Activated effector memory CD4-positive, alpha-beta T cell treated with Interleukin-2 at 50 U/mL for 16 hours (primary cell): ENCODE measurements at regions not wholly inside any gene's neighbourhood (a gene's known extent, or its start where the extent isn't known, plus 50 kb on each side); places are given as distances from the start of the nearest gene placed in this dataset.

ENCODE experiments used
- DNase-seq: peaks from one replicate; pipeline ENCODE4 v3.0.0-alpha.2; 2020

DNA sequence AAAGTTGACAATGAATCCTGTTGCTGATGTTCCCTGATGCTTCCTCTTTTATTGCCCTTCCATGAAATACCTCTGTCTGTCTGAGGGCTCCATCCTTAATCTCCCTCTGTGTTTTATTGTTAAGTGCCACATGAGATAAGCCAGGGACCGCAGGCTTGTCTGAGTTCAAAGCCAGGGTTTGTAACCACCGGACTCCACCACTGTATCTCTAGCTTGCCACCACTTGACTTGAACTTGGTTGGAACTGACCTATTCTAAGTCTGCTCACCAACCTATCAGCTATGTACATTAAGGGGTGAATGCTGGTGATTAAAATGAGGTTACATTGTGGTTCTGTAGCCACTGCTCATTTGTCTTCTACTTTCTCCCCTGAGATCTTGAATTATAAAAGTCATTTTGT is 328.5 kb upstream of the ZEB2 start:
- DNase-seq = no peak

- DNase-seq = no peak
These were observed 327.6 kb upstream of the ZEB2 start for GRCh38 chr2:144847347-144848080.

DNA sequence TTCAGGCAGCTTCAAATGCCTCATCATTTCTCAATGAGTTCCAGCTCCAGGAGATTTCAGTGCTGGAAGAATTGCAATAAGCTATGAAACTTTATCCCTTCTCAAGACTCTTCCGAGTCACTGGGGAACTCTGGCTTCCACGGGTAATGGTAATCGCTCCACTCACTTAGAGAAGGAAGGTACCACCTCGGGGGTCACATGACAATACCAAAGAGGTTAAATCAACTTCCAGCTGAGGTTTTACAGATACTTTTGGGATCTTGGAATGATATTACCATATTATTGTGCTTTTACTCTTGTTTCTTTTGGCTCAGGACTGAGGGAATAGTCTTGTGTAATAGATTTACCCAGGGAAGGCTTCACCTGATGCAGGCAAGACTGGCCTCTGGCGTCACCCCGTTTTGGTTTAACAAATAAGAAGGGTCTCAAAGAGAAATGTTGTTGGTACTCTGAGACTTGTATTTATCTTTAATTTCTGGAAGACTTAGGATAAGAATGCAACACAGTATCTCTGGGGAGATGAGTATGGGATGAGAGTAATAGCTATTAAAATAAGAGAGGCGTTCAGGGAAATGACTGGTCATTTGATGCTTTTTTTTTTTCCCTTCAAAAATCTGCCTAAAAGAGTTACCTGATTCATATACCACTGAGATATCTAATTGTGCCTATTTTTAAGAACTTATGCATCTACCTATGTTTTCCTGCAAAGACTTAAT is 316.9 kb upstream of the ZEB2 start:
- DNase-seq = no peak

DNA sequence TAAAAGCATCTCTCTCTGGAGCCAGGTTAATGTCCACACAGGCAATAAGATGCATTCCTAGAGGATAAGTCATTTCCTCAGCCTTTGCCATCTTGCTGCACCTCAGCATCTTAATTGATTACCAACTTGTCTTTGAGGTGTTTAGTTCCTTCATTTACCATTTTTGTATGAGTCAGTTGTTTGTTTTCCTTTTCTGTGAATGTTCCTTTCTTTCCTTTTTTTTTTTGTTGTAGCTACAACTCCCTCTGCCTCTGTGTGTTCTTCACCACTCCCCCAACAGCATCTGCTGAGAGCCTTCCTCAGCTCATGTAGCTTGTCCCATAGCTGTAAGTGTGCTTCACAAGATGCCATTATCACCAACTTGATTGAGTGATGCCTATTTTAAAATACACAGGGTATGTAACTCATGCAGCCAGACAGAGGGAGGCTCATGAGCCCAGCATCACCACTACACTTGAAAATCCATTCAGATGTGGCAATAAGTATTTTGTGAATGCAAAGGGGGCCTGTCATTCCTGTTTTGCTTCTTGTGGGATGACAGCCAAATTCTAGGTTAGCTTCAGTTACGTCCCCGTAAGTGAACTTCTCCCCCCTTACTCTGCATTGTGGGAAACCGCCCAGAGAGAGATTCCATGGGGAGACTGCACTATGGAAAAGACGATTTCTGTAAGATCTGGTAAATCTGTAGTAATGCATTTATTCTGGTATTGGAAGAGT is 315.9 kb upstream of the ZEB2 start:
- DNase-seq = no peak

DNA sequence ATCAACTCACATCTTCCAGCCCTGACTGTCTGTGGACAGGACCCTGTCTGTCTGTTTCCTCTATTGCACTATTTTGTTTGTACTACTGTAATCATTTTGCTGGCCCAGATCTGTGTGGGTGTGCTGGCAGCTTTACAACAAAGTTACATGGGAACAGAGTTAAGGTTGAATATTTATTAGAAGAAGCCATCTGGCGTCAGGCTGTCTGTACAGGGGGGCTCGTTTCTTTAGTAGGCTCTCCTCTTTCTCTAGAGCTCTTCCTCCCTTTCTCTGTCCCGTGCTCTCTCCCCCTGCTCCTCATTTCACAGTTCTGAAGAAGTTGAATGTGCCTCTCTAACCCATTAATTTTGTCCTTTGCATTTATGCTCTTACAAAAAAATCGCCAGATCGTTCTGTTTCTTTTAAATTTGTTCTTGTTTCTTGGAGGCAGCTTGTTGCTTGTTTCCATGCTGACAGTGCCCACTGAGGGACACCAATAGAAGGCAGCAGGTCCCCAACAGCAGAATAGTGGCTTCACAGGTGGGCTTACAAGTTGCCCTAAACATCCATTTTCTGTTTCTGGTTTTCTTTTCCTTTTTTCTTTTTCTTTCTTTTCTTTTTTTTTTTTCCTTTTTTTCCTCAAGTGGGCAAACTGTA is 315.2 kb upstream of the ZEB2 start:
- DNase-seq = no peak

- no peak for DNase-seq
These were observed 314.4 kb upstream of the ZEB2 start for GRCh38 chr2:144834363-144834762.

GRCh38 chr2:144833075-144833637 is 313.2 kb upstream of the ZEB2 start:
- DNase-seq = no peak

DNA sequence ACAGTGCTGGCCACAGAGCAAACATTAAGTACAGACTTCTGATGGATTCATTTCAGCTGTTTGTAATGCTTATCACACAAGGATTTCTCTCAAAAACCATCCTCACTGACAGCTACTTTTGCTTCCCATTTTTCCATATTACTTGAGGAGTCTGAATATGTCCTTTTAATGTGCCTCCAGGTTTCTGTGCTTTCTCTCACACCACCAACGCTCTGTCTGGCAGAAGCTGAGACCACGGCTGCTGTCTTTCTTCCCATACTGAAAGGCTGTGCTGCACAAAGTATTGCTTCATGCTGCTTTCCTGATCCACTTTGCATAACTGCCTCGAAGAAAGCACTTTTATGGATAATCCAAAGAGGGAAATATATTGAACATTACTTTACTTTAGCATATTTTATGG is 312.1 kb upstream of the ZEB2 start:
- no peak for DNase-seq

- no peak for DNase-seq
These were observed 310.6 kb upstream of the ZEB2 start for GRCh38 chr2:144830543-144830942.

DNA sequence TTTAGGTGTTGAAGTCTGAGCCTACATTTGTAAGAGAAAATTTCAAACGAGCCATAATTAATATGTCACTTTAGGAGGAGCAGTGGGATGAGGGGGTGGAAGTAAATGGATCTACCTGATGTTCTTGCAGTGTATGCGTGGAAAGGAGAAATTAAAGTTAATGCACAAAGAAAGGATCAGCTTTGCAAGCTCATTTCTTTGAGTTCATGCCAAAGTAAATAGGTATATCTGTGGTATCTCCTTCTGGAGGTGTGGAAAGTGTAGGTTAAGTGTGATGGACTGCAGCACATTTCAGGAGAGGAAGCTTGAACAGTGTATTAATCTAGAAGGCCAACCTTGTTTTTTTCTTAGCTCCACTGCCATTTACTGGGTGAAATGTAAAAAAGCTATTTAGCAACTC is 307.5 kb upstream of the ZEB2 start:
- DNase-seq = no peak

DNA sequence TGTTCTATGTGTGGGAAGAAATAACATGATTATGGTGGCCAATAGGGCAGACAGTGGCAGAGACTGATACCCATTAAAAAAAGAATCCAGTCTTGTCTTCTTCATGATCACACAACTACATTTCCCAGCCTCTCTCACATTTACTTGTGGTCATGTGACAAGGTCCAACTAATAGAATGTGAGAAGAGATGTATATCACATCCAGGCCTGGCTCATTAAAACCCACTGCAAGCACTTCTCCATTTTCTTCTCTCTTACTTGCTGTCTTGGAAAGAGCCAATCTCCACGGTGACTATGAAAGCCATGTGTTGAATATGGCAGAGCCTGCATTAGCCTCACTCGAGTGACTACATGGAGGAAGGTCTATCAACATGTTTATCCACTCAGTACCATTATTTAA is 306.2 kb upstream of the ZEB2 start:
- DNase-seq = no peak

DNA sequence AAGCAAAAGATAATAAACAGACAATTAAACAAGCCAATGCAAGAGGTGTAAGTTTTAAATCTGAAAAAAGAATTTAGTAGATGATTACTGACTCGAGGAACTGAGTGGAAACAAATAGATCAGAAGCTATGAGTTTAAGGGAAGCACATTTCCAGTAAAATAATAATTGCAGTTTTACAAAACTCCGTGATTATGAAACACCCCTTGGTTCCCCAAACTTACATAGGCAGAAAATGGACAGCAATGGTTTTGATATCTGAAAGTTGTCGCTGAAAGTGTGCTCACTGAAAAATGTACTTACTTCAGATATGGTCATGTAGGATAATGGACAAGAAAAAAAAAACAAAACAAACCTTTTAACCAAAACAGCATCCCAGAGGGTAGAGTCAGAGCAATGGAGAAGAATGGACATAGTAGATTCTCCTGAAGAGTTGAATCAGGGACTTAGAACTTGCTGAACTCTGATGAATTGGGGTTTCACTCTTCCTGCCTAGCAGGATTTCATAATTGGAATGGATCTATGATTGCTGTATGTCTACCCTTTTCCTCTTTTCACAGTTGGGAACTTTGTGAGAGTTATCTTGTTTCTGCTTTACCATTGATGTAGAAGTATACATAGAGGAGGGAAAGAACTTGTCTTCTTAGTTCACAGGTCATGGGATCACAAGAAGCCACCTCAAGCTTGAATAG is 305.6 kb upstream of the ZEB2 start:
- no peak for DNase-seq

- no peak for DNase-seq
These were observed 304.6 kb upstream of the ZEB2 start for GRCh38 chr2:144824306-144825080.

DNA sequence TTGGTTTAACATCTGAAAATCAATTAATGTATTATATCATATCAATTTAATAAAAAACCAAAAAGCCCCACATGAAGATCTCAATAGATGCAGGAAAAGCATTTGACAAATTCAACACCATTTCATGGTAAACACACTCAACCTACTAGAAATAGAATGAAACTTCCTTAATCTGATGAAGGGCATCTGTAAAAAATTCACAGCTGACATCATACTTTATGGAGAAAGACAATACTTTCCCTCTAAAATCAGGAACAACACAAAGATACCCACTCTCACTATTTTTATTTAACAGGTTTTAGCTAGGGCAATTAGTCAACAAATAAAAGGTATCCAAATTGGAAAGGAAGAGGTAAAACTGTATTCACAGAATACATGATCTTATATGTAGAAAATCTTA is 303.0 kb upstream of the ZEB2 start:
- DNase-seq = no peak

GRCh38 chr2:144812288-144812687 is 292.4 kb upstream of the ZEB2 start:
- no peak for DNase-seq

GRCh38 chr2:144801766-144802165 is 281.8 kb upstream of the ZEB2 start:
- no peak for DNase-seq

- no peak for DNase-seq
These were observed 281.4 kb upstream of the ZEB2 start for GRCh38 chr2:144801325-144801724.

- DNase-seq = no peak
These were observed 279.1 kb upstream of the ZEB2 start for GRCh38 chr2:144798989-144799388.

DNA sequence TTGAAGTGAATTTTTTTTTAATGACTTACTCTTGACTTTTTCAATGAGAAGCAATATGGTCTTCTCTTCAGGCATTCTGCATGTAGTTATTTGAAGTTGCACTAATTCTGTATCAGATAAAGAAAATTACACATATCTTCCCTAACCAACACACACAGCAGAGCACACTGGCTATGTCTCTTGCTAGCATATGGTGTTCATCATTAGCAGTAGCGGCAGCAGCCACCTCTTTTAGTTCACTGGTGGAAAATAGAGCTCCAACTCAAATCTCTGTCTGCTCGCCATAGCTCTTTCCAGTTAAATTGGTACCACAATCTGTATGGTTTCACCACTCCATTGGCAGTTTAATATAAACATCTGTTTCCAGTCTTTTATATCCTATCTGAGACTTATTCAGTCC is 278.1 kb upstream of the ZEB2 start:
- no peak for DNase-seq

- DNase-seq = no peak
These were observed 277.0 kb upstream of the ZEB2 start for GRCh38 chr2:144796936-144797335.

DNA sequence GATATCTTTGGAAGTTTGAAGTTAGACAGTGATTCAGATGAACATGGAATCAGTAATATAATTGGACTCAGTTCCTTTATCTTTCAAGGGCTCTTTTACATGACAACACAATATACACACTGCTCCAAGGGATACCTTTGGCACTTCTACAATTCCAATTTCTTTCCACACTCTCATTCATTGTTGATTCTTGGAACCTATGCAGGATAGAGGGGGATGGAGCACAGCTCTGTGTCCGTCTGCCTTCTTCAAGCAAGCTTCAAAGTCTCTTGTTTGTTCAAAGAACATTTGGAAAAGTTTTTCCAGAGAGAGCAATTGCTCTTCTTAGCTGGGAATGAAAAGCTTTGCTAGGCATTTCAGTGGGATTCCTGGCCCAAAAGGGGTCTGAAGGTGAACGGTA is 276.2 kb upstream of the ZEB2 start:
- no peak for DNase-seq

GRCh38 chr2:144785253-144785652 is 265.3 kb upstream of the ZEB2 start:
- no peak for DNase-seq
